ENCODE measurements at regions not wholly inside any gene's neighbourhood (a gene's known extent, or its start where the extent isn't known, plus 50 kb on each side); places are given as distances from the start of the nearest gene placed in this dataset.
"Not testable (repeated sequence)": the region's sequence is repeated elsewhere in the genome, so short reads cannot be mapped to it uniquely, and the experiment has no call there.

GRCh38 chr1:245060684-245061374, 94.0 kb upstream of the KIF26B start:
- DNase-seq, result no peak

GRCh38 chr1:245059806-245060424, 94.9 kb upstream of the KIF26B start:
- no peak for DNase-seq

GRCh38 chr1:245058882-245059281, 95.9 kb upstream of the KIF26B start:
- no peak for DNase-seq

GRCh38 chr1:245058436-245058835, 96.3 kb upstream of the KIF26B start:
- no peak for DNase-seq

- no peak for DNase-seq
Observed at GRCh38 chr1:245056913-245057312, 97.9 kb upstream of the KIF26B start.

GRCh38 chr1:245056296-245056695, 98.5 kb upstream of the KIF26B start:
- DNase-seq, result not testable (repeated sequence)

- no peak for DNase-seq
Observed at GRCh38 chr1:245055752-245056151, 99.0 kb upstream of the KIF26B start.

- DNase-seq, result no peak
Observed at GRCh38 chr1:245054507-245055270, 100.1 kb upstream of the KIF26B start.

GRCh38 chr1:245054105-245054504, 100.7 kb upstream of the KIF26B start:
- DNase-seq, result no peak

- DNase-seq, result no peak
Observed at GRCh38 chr1:245052258-245052657, 102.5 kb upstream of the KIF26B start.

- DNase-seq, result no peak
Observed at GRCh38 chr1:245051349-245052221, 103.2 kb upstream of the KIF26B start.

GRCh38 chr1:245046769-245047168, 108.0 kb upstream of the KIF26B start:
- peak; percentile 74 for DNase-seq

- DNase-seq, result peak; percentile 66
Observed at GRCh38 chr1:245046315-245046714, 108.5 kb upstream of the KIF26B start.

- DNase-seq, result peak; percentile 23
Observed at GRCh38 chr1:245045087-245045881, 109.5 kb upstream of the KIF26B start.

GRCh38 chr1:245043611-245043940, 111.2 kb upstream of the KIF26B start:
- DNase-seq, result no peak

- DNase-seq, result no peak
Observed at GRCh38 chr1:245041058-245041698, 113.6 kb upstream of the KIF26B start.

- peak; percentile 84 for DNase-seq
Observed at GRCh38 chr1:245039196-245039595, 115.6 kb upstream of the KIF26B start.

GRCh38 chr1:245036102-245036501, 118.7 kb upstream of the KIF26B start:
- DNase-seq, result no peak

GRCh38 chr1:245031041-245031440, 123.7 kb upstream of the KIF26B start:
- DNase-seq, result no peak

- no peak for DNase-seq
Observed at GRCh38 chr1:245026247-245026646, 128.5 kb upstream of the KIF26B start.

- no peak for DNase-seq
Observed at GRCh38 chr1:245025525-245025924, 129.3 kb upstream of the KIF26B start.

GRCh38 chr1:245023222-245023621, 131.6 kb upstream of the KIF26B start:
- DNase-seq, result no peak
